ENCODE measurements at regions not wholly inside any gene's neighbourhood (a gene's known extent, or its start where the extent isn't known, plus 50 kb on each side); places are given as distances from the start of the nearest gene placed in this dataset.
"Not testable (repeated sequence)": the region's sequence is repeated elsewhere in the genome, so short reads cannot be mapped to it uniquely, and the experiment has no call there.

DNA sequence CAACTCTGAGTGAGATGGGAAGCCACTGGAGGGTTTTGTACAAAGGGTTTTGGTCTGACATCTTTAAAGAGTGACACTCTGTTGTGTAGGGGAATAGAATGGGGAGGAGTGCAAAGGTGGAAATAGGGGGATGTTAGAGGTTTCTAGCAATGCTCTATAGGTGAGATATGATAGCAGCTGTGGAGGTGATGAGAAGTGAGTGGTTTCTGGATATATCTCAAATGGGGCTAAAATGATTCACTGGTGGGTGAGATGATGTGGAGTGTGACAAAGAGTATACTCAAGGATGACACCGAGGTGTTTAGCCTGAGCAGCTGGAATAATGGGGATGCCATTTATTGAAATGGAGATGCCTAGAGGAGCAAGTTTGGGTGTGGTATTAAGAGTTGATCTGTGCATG is 426.4 kb downstream of the PCNX1 start:
- DNase-seq: no peak

DNA sequence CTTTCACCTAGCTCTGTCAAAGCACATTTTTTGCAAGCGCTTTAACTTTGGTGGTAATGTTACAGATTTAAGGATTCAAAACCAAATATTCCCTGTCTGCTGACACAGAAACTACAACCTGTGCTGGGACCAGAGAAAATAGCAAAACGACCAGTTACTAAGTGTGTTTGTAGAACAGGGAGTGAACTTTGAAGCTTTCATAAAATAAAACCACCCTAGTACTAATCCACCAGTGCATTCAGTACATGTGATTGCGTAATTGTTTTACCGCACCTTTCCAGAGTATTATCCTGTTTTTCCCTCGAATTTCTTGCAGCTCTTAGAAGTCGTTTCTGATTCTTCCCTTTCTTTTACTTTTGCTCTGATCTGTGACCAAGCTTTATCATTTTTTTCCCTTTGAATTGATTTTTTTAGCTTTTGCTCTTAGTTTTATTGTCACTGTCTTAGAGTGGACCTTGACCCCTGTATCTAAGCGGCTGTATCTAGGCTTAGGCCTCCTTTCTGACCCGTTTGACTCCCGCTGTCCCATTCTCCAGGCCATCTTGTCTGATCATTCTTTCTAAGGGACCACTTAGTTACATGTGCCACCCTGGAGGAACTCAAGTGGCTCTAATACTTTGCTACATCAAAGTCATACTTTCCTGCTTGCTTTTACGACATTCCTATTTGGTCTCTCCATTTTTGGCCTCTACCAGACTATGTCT is 429.4 kb downstream of the PCNX1 start:
- no peak for DNase-seq

DNA sequence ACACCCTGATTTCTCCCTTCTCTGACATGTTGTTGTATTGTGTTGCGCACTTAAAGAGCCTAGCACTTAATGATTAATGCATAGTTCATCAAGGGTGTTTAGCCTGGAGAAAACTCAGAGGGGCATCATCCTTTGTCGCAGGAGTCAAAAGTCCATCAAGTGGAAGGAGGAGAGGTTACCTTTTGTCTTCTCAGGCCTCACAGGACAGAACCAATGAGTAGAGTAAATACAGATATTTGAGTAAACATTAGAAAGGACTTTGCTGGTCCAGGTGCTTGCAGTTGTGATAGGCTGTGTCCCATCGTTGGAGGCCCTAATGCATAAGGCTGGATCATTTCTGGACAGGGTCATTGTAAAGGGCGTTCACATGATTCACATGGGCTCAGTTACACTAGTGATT is 430.9 kb downstream of the PCNX1 start:
- no peak for DNase-seq

DNA sequence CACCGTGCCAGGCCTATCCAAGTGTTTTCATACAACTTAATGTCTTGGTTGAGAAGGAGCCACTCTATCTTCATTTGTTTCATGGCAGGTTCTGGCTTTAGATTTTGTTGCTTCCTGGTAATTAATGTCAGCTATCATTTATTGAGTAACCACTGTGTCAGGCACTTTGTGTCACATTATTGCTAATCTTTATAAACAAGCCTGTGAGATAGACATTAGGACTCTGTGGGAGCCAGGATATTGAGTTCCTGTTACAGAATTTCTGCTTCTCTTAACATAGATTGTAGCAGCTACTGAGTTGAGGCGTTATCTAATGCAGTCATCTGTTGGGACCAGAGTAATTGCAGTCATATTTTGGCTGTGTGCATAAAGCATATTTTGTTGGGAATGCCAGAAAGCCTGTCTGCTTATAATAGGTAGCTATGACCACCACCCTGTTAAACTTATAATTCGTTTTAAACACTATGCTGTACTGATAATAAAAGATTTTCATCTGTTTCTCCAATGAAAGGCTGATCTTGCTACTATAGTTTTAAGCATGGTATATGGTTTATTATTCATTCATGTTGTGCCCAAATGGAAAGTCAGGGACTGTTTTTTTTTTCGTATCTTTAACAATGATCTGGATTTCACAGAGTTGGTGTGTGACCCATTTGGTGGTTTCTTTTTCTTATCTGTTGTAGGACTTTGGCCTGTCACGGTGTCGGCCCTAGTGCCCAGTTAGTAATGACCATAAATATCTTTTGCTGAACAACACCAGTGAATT is 432.6 kb downstream of the PCNX1 start:
- no peak for DNase-seq

DNA sequence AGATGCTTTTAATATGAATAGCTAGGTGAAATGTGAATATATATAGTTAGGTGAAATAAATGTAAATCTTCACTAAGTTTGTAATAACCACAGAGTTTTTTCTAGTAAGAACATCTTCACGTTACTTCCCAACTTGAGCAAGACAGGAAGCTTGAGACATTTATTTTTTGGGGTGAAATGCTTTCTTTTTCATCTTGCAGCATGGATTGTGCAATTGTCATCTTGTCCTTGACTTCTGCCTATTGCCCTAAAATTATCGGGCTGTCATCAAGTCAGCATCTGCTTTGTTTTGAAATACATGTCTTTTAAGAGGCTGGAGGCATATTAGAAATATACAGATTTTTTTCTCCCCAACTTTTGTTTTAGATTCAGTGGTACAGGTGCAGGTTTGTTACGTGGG is 433.9 kb downstream of the PCNX1 start:
- DNase-seq: no peak

- no peak for DNase-seq
Measured at GRCh38 chr14:71343724-71344123, 436.5 kb downstream of the PCNX1 start.

DNA sequence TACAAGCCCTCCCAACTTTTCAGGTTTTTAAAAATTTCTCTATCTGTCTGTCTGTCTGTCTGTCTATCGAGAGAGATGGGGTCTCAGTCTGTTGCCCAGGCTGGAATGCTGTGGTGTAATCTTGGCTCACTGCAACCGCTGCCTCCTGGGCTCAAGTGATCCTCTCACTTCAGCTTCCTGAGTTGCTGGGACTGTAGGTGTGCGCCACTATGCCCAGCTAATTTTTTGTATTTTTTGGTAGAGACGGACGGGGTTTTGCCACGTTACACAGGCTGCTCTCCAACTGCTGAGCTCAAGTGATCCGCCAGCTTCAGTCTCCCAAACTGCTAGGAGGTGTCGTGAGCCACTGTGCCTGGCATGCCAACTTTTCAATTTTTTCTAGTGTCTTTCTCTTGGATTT is 437.2 kb downstream of the PCNX1 start:
- DNase-seq: no peak

DNA sequence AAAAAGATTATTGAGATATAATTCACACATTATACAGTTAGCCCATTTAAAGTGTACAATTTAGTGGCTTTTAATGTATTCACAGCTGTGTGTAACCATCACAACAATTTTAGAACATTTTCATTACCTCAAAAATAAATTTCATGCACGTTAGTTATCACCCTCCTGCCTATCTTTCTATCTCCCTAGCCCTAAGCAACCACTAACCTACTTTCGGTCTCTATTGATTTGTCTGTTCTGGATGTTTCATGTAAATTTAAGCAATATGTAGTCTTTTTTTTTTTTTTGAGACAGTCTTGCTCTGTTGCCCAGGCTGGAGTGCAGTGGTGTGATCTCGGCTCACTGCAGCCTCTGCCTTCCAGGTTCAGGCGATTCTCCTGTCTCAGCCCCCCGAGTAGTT is 439.4 kb downstream of the PCNX1 start:
- no peak for DNase-seq

- no peak for DNase-seq
Measured at GRCh38 chr14:71348394-71348793, 441.1 kb downstream of the PCNX1 start.

DNA sequence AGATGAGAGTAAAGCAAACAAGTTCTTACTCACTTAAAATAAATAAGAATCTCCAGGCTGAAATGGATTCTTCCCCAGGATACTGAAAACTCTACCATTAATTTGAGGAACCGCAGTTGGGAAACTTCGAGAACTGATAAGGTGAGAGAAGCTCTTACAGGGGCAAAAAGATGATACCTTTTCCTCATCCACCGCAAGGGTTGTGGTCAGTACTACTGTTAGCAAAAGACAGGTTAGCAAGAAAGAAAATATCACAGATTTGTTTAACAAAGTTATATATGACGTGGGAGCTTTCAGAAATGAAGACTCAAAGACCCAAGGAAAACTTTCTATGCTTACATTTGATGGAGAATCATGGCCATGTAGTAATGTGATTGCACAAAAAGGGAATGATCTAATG is 441.6 kb downstream of the PCNX1 start:
- no peak for DNase-seq

DNA sequence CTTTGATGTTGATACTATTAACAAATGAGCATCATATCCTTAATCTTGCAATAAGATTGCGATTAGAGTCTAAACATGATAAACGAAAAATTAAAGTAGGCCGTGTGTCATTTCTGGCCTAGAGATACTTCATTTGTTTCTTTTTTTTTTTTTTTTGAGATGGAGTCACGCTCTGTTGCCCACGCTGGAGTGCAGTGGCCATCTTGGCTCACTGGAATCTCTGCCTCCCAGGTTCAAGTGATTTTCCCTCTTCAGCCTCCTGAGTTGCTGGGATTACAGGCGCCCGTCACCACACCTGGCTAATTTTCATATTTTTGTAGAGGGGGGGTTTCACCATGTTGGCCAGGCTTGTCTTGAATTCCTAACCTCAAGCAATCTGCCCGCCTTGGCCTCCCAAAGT is 446.9 kb downstream of the PCNX1 start:
- DNase-seq: no peak

DNA sequence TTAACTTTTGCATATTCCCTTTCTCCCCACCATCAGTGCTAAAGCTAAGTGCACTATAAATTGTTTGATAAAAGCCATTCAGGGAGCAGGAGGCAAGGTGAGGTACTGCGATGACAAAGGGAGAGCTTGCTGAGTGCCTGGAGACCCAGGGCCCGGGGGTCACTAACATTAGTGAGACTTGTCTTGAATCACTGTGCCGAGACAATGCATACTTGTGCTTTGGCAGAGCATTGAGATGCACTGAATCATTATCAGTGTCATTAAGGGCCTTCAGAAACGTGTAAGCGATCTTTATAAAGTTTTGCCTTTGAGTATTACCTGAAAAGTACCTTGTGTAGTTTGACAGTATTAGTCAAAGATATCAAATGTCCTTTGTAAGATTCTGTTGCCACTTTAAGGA is 447.5 kb downstream of the PCNX1 start:
- DNase-seq: no peak

DNA sequence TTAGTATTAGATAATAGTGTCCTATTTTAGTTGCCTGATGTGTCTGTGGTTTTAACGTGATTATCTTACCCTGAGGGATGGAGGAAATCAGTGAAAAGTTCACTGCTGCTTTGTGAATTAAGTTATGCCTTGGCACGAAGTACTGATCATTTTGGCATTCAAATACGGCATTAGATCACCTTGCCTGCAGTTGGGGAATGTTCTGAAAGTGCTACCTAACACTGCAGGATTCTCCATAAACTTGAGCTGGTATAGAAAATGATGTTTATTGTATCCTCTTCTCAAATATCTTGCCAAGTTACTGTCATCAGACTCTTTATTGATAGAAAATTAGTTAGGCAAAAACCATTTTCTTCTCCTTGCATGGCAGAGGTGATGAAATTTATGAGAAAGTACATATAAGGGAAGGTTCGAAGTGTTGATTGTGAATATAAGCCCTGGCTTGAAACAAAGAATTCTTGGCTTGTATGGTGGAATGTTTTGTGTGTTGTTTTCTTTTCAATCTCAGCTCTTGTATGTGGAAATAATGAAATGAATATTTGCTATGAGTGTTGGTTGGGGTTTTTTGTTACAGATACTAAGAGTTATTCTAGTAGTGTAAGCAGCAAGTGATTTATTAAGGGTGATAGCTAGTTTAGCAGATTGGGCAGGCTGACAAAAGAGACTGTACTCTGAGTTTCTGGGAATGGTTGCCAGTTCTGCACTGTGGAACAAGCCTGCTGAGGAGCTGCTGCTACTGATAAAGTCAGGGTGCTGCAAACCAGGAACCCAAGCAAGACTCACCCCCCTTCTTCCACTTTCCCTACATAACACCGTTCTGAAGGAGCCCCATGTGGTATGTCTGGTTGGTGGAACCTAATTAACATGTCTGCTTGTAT is 448.3 kb downstream of the PCNX1 start:
- DNase-seq: no peak

GRCh38 chr14:71358209-71358931 is 451.1 kb downstream of the PCNX1 start:
- DNase-seq: no peak

DNA sequence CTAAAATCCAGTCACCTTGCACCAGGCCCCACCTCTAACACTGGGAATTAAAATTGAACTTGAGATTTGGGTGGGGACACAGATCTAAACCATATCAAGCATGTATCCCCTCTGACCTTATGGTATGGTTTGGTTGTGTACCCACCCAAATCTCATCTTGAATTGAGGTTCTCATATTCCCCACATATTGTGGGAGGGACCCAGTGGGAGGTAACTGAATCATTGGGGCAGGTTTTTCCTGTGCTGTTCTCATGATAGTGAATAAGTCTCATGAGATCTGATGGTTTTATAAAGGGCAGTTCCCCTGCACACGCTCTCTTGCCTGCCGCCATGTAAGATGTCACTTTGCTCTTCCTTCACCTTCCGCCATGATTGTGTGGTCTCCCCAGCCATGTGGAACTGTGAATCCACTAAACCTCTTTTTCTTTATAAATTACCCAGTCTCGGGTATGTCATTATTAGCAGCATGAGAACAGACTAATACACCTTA is 451.7 kb downstream of the PCNX1 start:
- DNase-seq: not testable (repeated sequence)

GRCh38 chr14:71359823-71360222 is 452.6 kb downstream of the PCNX1 start:
- DNase-seq: no peak

- no peak for DNase-seq
Measured at GRCh38 chr14:71361336-71361735, 454.1 kb downstream of the PCNX1 start.

DNA sequence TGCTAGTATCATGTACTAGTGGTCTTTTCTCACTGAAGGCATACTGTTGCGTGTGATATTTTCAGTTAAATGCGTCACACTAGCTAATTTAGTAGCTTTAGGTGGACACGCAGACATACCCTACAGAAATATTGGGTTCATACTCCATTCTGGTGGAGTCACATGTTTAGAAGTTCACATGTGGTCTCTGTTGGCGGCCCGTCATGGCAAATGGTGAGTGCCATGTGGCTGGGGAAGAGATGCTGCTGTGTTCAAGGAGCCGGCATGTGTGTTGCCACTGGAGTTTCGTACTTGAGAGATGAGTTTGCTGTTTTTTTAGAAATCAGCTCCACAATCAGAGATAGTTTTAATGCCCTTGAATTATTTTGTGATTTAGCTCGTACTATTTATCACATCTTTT is 454.6 kb downstream of the PCNX1 start:
- no peak for DNase-seq

DNA sequence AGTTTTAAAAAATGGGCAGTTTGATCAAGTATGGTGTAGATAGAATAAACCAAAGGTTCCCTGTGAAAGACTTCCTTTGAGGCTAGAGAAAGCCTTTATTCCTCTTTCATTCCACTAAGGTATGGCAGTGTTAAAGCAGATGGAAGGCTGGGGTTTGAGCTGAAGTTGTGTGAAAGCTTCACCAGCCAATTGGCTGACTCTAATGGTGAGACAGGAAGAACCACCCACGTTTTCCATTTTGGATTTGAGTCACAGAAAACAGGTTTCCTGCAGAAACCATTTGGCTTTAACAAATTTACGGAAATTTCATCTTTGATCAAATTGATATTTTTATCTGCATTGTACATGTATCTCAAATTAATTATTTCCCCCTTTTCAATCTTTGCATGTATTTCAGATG is 455.0 kb downstream of the PCNX1 start:
- DNase-seq: no peak

DNA sequence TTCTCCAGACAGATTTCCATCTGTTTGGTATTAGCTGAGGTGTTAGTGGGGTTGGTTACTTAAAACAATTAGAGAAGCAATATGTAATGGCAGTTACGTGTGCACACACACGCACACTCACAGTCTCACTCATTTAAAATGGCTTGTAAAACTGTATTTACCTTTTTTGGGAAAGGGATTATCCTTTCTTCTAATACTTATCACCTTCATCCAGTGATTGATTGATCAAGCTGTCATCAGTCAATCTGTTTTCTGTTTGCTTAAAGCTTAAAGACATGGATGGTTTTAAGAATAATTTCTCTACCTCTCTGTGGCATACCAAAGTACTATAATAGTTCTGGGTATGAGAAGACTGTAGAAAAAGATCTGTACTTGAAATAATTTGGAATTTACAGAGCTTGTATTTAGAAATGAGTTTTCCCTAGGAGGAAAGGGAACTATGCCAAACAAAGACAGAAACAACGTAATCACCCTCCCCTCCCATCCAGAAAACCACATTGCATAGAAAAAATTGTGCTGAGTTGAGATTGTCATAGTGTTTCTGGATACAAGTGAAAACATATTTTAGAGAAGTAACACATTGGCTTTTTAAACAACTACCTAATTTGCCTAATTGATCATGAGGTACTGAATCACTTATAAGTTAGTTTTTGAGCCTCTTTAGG is 455.8 kb downstream of the PCNX1 start:
- DNase-seq: no peak

DNA sequence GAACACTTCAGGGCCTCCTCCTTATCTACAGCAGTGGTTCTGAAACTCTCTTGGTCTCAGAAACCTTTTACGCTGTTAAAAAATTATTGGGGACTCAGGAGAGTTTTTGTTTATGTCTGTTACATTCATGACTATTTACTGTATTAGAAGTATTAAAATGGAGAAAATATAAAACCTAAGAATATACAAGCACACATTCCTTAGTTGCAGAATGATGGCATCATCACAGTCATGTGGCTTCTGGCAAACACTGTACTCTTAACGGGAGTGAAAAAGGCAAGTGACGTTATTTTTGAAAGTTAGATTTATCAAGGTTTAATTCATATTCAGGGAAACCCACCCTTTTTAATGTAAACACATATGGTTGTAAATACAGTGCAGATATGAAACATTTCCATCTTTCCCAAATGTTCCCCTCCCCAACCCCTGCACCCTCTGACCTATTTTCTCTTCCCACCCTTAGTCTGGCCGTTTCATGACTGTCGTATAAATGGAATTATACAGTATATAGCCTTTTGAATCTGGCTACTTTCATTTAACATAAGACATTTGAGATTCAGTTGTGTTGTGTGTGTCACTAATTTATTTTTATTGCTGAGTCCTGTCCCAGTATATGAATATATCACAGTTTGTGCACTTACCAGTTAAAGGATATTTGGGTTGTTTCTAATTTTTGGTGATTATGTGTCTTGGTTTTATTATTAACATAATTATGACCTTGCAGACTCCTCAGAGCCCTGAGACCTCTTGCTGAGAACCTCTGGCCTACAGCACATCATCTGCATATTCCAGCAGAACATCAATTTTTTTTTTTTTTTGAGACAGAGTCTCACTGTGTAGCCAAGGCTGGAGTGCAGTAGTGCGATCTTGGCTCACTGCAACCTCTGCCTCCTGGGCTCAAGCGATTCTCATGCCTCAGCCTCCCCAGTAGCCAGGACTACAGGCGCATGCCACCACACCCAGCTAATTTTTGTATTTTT is 457.0 kb downstream of the PCNX1 start:
- DNase-seq: no peak
